ENCODE measurements at regions not wholly inside any gene's neighbourhood (a gene's known extent, or its start where the extent isn't known, plus 50 kb on each side); places are given as distances from the start of the nearest gene placed in this dataset.

GRCh38 chr1:214187121-214187900 is 93.6 kb upstream of the SMYD2 start:
- peak overlapping the region; percentile 23 for H3K4me3 ChIP-seq (ENCODE audit: low read depth, low read length)
- peak; percentile 11 for DNase-seq (ENCODE audit: low read depth)
- TF ChIP-seq, protein P1, sequence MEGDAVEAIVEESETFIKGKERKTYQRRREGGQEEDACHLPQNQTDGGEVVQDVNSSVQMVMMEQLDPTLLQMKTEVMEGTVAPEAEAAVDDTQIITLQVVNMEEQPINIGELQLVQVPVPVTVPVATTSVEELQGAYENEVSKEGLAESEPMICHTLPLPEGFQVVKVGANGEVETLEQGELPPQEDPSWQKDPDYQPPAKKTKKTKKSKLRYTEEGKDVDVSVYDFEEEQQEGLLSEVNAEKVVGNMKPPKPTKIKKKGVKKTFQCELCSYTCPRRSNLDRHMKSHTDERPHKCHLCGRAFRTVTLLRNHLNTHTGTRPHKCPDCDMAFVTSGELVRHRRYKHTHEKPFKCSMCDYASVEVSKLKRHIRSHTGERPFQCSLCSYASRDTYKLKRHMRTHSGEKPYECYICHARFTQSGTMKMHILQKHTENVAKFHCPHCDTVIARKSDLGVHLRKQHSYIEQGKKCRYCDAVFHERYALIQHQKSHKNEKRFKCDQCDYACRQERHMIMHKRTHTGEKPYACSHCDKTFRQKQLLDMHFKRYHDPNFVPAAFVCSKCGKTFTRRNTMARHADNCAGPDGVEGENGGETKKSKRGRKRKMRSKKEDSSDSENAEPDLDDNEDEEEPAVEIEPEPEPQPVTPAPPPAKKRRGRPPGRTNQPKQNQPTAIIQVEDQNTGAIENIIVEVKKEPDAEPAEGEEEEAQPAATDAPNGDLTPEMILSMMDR (conservative IDR thresholded peaks at IDR 0.05; ENCODE audit: low read depth, low read length) = no peak

DNA sequence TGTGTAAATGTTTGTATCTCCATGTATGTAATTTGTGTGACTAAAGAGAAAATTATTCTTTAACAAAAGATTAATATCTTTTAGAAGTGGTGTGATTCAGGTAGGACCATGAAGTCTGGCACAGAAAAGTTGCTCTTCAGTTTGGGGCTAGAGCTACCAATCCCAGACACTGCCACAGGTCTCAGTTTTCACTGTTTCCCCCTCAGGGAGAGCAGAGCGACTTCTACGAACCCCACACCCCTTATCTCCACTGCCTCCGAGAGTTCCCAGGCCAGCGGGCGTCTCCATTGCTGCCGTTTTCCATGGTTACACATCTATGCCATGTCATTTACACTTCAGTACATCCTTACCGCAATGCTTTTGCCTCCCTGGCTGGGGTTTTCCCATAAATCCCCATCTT is 93.0 kb upstream of the SMYD2 start:
- no peak overlapping the region for H3K4me3 ChIP-seq (ENCODE audit: low read depth, low read length)
- no peak for DNase-seq (ENCODE audit: low read depth)
- TF ChIP-seq, protein P1 (conservative IDR thresholded peaks at IDR 0.05; ENCODE audit: low read depth, low read length) = no peak

DNA sequence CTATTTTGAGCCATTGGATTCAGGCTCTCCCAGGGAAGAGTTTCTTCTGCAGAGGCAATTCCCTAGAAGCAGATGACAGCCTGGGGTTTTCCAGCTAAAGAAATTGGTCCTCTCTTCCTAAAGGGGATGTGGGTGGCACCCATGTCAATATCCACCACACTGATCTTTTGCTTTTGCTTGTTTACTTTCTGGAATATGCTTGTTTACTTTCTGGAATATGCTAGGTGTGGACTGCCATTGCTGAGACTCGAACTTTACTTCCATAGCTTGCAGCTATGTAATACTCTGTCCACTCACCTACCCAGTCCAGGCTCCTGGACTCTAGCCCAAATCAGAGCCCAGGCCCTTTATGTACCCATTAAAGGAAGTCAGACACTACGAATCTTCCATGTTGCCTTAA is 92.1 kb upstream of the SMYD2 start:
- TF ChIP-seq, protein P1 (conservative IDR thresholded peaks at IDR 0.05; ENCODE audit: low read depth, low read length) = no peak
- no peak for DNase-seq (ENCODE audit: low read depth)
- no peak overlapping the region for H3K4me3 ChIP-seq (ENCODE audit: low read depth, low read length)

DNA sequence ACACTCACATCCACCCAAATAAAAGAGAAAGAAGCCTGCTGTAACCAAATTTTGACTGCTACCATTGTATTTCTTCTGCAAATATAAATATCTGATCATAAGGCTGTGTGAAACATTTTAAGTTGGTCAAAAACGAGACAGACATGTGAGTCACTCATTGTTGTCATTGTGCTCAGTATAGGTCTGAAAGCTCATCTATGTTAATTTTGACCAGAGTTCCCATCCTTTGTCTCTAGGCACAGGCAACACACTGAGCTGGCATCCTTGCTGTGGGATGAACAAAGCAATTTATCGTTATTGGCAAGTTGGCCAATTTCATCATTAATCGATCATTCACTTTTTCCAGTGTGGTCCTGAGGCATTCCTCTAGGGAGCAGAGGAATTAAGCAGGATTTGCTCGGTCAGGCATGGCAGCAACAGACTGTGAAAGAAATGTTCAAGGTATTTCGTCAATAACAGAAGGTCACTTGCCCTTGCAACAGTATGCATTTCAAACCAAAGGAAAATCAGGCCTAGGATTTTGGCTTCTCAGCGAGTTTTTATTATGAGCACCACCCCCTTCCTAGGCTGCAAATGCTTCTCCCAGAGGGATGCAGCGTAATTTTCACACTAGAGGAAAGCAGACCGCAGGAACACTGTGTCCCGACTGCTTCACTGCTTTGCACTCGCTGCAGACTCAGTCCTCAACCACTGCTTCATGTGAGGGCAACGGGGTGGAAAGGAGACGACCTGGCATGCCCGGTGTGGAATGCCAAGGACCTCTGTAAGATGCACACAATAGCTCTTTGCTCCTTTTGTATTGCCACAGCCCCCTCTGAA is 87.9 kb upstream of the SMYD2 start:
- DNase-seq (ENCODE audit: low read depth) = peak; percentile 4

DNA sequence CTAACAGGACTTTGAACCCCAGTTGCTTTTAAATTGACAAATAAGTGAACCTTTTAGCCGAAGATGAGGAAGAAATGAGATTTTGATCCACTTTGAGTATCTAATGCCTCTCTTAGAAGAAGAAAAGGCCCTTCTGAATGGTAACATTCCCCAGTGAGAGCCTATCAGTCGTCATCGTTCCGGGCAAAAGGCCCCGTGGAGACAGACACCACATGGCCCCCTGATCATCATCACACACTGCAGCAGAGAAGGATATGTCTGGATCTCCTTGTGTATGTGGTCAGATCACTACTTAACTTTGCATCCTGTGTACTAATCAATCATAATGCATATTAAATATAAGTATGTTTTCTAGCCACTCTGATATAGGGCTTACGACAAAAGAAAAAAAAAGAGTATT is 87.3 kb upstream of the SMYD2 start:
- no peak overlapping the region for H3K4me3 ChIP-seq (ENCODE audit: low read depth, low read length)
- no peak for DNase-seq (ENCODE audit: low read depth)
- TF ChIP-seq, protein P1 (conservative IDR thresholded peaks at IDR 0.05; ENCODE audit: low read depth, low read length) = no peak

More for the DNA sequence above, 87.9 kb upstream of the SMYD2 start:
- TF ChIP-seq, protein P1 (conservative IDR thresholded peaks at IDR 0.05; ENCODE audit: low read depth, low read length) = no peak
- no peak overlapping the region for H3K4me3 ChIP-seq (ENCODE audit: low read depth, low read length)

DNA sequence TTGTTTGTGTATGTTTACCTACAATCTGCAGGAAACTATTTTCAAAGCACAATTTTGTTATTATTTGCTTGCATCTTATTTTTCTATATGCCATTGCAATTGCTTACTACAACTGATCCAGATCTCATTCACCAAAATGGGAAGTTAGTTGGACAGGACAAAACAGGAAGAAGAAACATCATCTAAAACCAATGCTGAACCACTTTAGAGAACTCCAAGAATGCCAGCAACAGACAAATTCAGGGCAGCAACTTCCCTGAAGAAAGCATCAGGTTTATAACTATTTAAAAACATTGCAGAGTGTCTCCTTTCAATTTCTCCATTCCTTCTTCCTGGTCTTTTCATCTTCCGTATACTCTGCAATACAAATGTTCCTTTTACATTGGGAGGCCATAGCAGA is 82.4 kb upstream of the SMYD2 start:
- DNase-seq (ENCODE audit: low read depth) = no peak
- H3K4me3 ChIP-seq (ENCODE audit: low read depth, low read length) = no peak overlapping the region
- TF ChIP-seq, protein P1 (conservative IDR thresholded peaks at IDR 0.05; ENCODE audit: low read depth, low read length) = no peak

Measured in choroid plexus epithelial cell (primary cell).